Ascending aorta (tissue), 2 donors: ENCODE measurements at regions not wholly inside any gene's neighbourhood (a gene's known extent, or its start where the extent isn't known, plus 50 kb on each side); places are given as distances from the start of the nearest gene placed in this dataset.
A peak's percentile ranks its signal among the peaks of the same experiment; 100 is the strongest.

Experiments used
- DNase-seq, 2 donors: peaks; one replicate each; pipeline ENCODE4 v3.0.0-alpha.2; 2019; ENCODE audit warnings: low spot score in 2 of 2
- H3K27ac ChIP-seq, 2 donors: fragments of 200-600 bp; sonication (generic); one replicate each; pipeline ENCODE4 v1.5.1; 2016 to 2017; ENCODE audit warnings: mild to moderate bottlenecking in 1 of 2
- H3K27me3 ChIP-seq: fragments of 200-600 bp; sonication (generic); one replicate; pipeline ENCODE4 v1.5.1; 2017
- H3K36me3 ChIP-seq, 2 donors: fragments of 200-600 bp; sonication (generic); one replicate each; pipeline ENCODE4 v1.5.1; 2016
- H3K4me1 ChIP-seq, 2 donors: fragments of 200-600 bp; sonication (generic); one replicate each; pipeline ENCODE4 v1.5.1; 2016 to 2017; ENCODE audit warnings: mild to moderate bottlenecking in 1 of 2
- H3K4me3 ChIP-seq, 2 donors: fragments of 200-600 bp; sonication (generic); one replicate each; pipeline ENCODE4 v1.5.1; 2016 to 2017; ENCODE audit warnings: mild to moderate bottlenecking in 1 of 2
- H3K9me3 ChIP-seq, 2 donors: fragments of 200-600 bp; sonication (generic); one replicate each; pipeline ENCODE4 v1.5.1; 2016
- intact Hi-C: fragments of 100-400 bp; cut with DNase I; formaldehyde crosslinking; loops from one replicate; pipeline ENCODE4 v1.15.1; 2023
- TF ChIP-seq, protein P1 (sequence below), 3 experiments: fragments of 200-600 bp in 2 of 3; fragments of 450-650 bp in 1 of 3; sonication (generic) in 2 of 3; IDR thresholded peaks; one replicate each; pipeline ENCODE4 v1.5.1; 2016 to 2019; ENCODE audit warnings: antibody characterized with exemption in 3 of 3, mild to moderate bottlenecking in 1 of 3, moderate library complexity in 1 of 3

- Histone ChIP-seq H3K27ac (no peak overlapping the region), H3K36me3 (no peaks in the 10 kb centered on the region), H3K27me3 (no peaks in the 10 kb centered on the region), H3K4me1 (peaks cover 0 to 5% of the 10 kb centered on the region in 2 donors), H3K4me3 (no peak overlapping the region), H3K9me3 (peaks cover 8 to 11% of the 10 kb centered on the region in 2 donors)
- intact Hi-C loops = loop anchor here (10.0 kb wide), 1 partner anchor 655 kb away; no protein-coding TSS in a partner anchor
- DNase-seq = peak in 1 of 2 donors; percentile 66
- TF ChIP-seq, protein P1, sequence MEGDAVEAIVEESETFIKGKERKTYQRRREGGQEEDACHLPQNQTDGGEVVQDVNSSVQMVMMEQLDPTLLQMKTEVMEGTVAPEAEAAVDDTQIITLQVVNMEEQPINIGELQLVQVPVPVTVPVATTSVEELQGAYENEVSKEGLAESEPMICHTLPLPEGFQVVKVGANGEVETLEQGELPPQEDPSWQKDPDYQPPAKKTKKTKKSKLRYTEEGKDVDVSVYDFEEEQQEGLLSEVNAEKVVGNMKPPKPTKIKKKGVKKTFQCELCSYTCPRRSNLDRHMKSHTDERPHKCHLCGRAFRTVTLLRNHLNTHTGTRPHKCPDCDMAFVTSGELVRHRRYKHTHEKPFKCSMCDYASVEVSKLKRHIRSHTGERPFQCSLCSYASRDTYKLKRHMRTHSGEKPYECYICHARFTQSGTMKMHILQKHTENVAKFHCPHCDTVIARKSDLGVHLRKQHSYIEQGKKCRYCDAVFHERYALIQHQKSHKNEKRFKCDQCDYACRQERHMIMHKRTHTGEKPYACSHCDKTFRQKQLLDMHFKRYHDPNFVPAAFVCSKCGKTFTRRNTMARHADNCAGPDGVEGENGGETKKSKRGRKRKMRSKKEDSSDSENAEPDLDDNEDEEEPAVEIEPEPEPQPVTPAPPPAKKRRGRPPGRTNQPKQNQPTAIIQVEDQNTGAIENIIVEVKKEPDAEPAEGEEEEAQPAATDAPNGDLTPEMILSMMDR (IDR thresholded peaks at IDR 0.05) = peak in 2 of 3 experiments; percentile 12 to 19
Observed at GRCh38 chrX:39609941-39610340, 487.8 kb downstream of the BCOR start.

DNA sequence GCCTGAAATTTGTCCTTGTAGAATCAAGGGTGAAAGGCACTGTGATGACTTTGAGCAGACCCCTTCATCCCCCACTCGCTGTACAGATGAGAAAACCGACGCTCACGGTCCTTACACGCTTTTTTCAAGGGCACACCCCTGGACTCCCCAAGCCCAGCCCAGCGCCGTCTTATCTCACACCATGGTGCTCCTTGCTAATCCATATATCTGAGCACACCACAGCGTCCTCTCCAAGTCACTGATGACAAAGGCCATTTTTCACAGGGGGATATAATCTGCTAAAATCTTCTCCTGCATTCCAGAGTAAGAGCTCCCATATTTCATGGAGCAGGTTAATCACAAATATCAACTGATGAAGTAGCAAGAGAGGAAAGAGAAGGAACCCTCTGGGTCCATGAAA lies 486.3 kb downstream of the BCOR start:
- Histone ChIP-seq H3K9me3 (peaks cover 8 to 10% of the 10 kb centered on the region in 2 donors), H3K4me1 (peaks cover 0 to 5% of the 10 kb centered on the region in 2 donors), H3K36me3 (no peaks in the 10 kb centered on the region), H3K27me3 (no peaks in the 10 kb centered on the region), H3K4me3 (no peak overlapping the region), H3K27ac (no peak overlapping the region)
- intact Hi-C loops = no loop called here
- no peak for DNase-seq
- TF ChIP-seq, protein P1 (IDR thresholded peaks at IDR 0.05) = no peak

GRCh38 chrX:39613482-39613995 lies 484.2 kb downstream of the BCOR start:
- no peaks in the 10 kb centered on the region for H3K9me3 ChIP-seq
- intact Hi-C loops = no loop called here
- peak overlapping the region; percentile 44 to 56 for H3K4me3 ChIP-seq
- H3K4me1 ChIP-seq = peaks cover 0 to 5% of the 10 kb centered on the region in 2 donors
- H3K36me3 ChIP-seq = no peaks in the 10 kb centered on the region
- TF ChIP-seq, protein P1 (IDR thresholded peaks at IDR 0.05) = no peak
- DNase-seq = no peak
- H3K27me3 ChIP-seq = no peaks in the 10 kb centered on the region
- no peak overlapping the region for H3K27ac ChIP-seq

DNA sequence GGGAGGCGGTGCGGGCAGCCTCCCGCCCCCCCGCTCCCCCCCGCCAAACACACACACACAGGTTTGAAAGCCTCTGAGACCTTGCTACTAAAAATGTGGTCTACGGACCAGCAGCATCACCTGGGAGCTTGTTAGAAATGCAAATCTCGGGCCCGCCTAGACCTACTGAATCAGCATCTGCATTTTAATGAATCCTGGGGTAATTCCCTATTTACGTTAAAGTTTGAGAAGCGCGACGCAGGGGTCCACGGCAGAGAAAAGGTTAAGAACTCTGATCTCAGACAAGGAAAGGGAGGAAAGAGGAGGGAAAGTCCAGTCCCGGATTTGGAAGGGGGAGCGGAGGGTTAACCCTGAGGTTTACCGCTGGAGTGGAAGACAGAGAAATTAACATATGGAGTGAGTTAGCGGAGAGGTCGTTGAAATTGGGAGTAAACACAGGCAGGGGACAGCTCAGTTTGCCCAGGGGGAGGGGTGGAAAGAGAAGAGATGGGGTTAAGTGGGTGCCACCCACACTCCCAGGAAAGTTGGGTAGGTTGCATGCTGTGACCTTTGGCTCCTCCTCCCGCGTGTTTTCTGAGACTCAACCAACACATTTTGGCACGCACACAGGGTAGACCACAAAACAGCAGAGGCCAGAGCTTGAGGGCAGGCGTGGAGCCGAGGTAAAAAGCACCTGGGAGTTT lies 483.6 kb downstream of the BCOR start:
- TF ChIP-seq, protein P1 (IDR thresholded peaks at IDR 0.05) = no peak

GRCh38 chrX:39614680-39614998 lies 483.1 kb downstream of the BCOR start:
- Histone ChIP-seq H3K4me3 (no peak overlapping the region), H3K36me3 (no peaks in the 10 kb centered on the region), H3K4me1 (peaks cover 0 to 5% of the 10 kb centered on the region in 2 donors), H3K27ac (no peak overlapping the region), H3K27me3 (no peaks in the 10 kb centered on the region), H3K9me3 (no peaks in the 10 kb centered on the region)
- intact Hi-C loops = no loop called here
- DNase-seq = no peak
- TF ChIP-seq, protein P1 (IDR thresholded peaks at IDR 0.05) = no peak

More for the DNA sequence above, 483.6 kb downstream of the BCOR start:
- no peaks in the 10 kb centered on the region for H3K9me3 ChIP-seq
- H3K4me1 ChIP-seq = peaks cover 0 to 5% of the 10 kb centered on the region in 2 donors
- H3K4me3 ChIP-seq = peak overlapping the region; percentile 44 to 56
- intact Hi-C loops = no loop called here
- no peaks in the 10 kb centered on the region for H3K36me3 ChIP-seq
- no peak overlapping the region for H3K27ac ChIP-seq
- no peak for DNase-seq
- no peaks in the 10 kb centered on the region for H3K27me3 ChIP-seq
